ENCODE measurements at regions not wholly inside any gene's neighbourhood (a gene's known extent, or its start where the extent isn't known, plus 50 kb on each side); places are given as distances from the start of the nearest gene placed in this dataset.

GRCh38 chr12:61043838-61044237 is 1216.4 kb upstream of the USP15 start:
- H3K9me3 ChIP-seq (ENCODE audit: low read depth): no peaks in the 10 kb centered on the region
- H3K4me1 ChIP-seq (ENCODE audit: insufficient read depth): no peaks in the 10 kb centered on the region
- H3K9ac ChIP-seq: no peak overlapping the region
- in situ Hi-C loops (cut with MboI): no loop called here
- no peaks in the 10 kb centered on the region for H3K36me3 ChIP-seq (ENCODE audit: low read depth)
- no peak overlapping the region for H3K4me2 ChIP-seq (ENCODE audit: unreplicated experiment)
- DNase-seq: no peak
- WGBS, 2 experiments (ENCODE audit: low coverage in 1 of 2, low lambda C conversion rate in 2 of 2, missing lambda C conversion rate in 2 of 2): 17% methylated on average over 3 of the region's 3 CpGs
- no peak overlapping the region for H3K4me3 ChIP-seq
- no peaks in the 10 kb centered on the region for H4K20me1 ChIP-seq (ENCODE audit: insufficient read depth)
- H3K9me2 ChIP-seq (ENCODE audit: insufficient read depth): no peaks in the 10 kb centered on the region
- no peak for TF ChIP-seq EZH2 (IDR thresholded peaks at IDR 0.05; ENCODE audit: insufficient read depth, poor library complexity, severe bottlenecking)
- no peak for TF ChIP-seq EZH2phosphoT487 (IDR thresholded peaks at IDR 0.05; ENCODE audit: insufficient read depth, low read depth)
- no peaks in the 10 kb centered on the region for H3K79me2 ChIP-seq (ENCODE audit: insufficient read depth)
- no peaks in the 10 kb centered on the region for H3F3A ChIP-seq (ENCODE audit: insufficient read depth)
- H3K27ac ChIP-seq: no peak overlapping the region
- no peaks in the 10 kb centered on the region for H3K27me3 ChIP-seq (replicated peaks; ENCODE audit: insufficient read depth)
- H2AFZ ChIP-seq: no peak overlapping the region

- no peaks in the 10 kb centered on the region for H3K4me1 ChIP-seq (ENCODE audit: insufficient read depth)
- H3K27me3 ChIP-seq (replicated peaks; ENCODE audit: insufficient read depth): no peaks in the 10 kb centered on the region
- H3K27ac ChIP-seq: no peak overlapping the region
- no peak overlapping the region for H3K9ac ChIP-seq
- no peaks in the 10 kb centered on the region for H3K9me2 ChIP-seq (ENCODE audit: insufficient read depth)
- no peaks in the 10 kb centered on the region for H4K20me1 ChIP-seq (ENCODE audit: insufficient read depth)
- no peak for DNase-seq
- no peak for TF ChIP-seq EZH2 (IDR thresholded peaks at IDR 0.05; ENCODE audit: insufficient read depth, poor library complexity, severe bottlenecking)
- TF ChIP-seq EZH2phosphoT487 (IDR thresholded peaks at IDR 0.05; ENCODE audit: insufficient read depth, low read depth): no peak
- no peak overlapping the region for H3K4me3 ChIP-seq
- H3K4me2 ChIP-seq (ENCODE audit: unreplicated experiment): no peak overlapping the region
- 40 to 45% methylated on average over 3 of the region's 3 CpGs for WGBS, 2 experiments (ENCODE audit: low coverage in 1 of 2, low lambda C conversion rate in 2 of 2, missing lambda C conversion rate in 2 of 2)
- no peaks in the 10 kb centered on the region for H3K36me3 ChIP-seq (ENCODE audit: low read depth)
- H3K9me3 ChIP-seq (ENCODE audit: low read depth): no peaks in the 10 kb centered on the region
- no peak overlapping the region for H2AFZ ChIP-seq
- no peaks in the 10 kb centered on the region for H3F3A ChIP-seq (ENCODE audit: insufficient read depth)
- in situ Hi-C loops (cut with MboI): no loop called here
- no peaks in the 10 kb centered on the region for H3K79me2 ChIP-seq (ENCODE audit: insufficient read depth)
Measured at GRCh38 chr12:61044766-61045165, 1215.4 kb upstream of the USP15 start.

- H3K27ac ChIP-seq: no peak overlapping the region
- H4K20me1 ChIP-seq (ENCODE audit: insufficient read depth): no peaks in the 10 kb centered on the region
- H2AFZ ChIP-seq: no peak overlapping the region
- no peaks in the 10 kb centered on the region for H3K9me3 ChIP-seq (ENCODE audit: low read depth)
- H3K4me2 ChIP-seq (ENCODE audit: unreplicated experiment): no peak overlapping the region
- in situ Hi-C loops (cut with MboI): no loop called here
- no peaks in the 10 kb centered on the region for H3K4me1 ChIP-seq (ENCODE audit: insufficient read depth)
- H3K27me3 ChIP-seq (replicated peaks; ENCODE audit: insufficient read depth): no peaks in the 10 kb centered on the region
- no peak for DNase-seq
- WGBS, 2 experiments (ENCODE audit: low coverage in 1 of 2, low lambda C conversion rate in 2 of 2, missing lambda C conversion rate in 2 of 2): 17 to 26% methylated on average over 3 of the region's 3 CpGs
- H3K79me2 ChIP-seq (ENCODE audit: insufficient read depth): no peaks in the 10 kb centered on the region
- no peaks in the 10 kb centered on the region for H3K36me3 ChIP-seq (ENCODE audit: low read depth)
- H3F3A ChIP-seq (ENCODE audit: insufficient read depth): no peaks in the 10 kb centered on the region
- H3K9ac ChIP-seq: no peak overlapping the region
- no peaks in the 10 kb centered on the region for H3K9me2 ChIP-seq (ENCODE audit: insufficient read depth)
- H3K4me3 ChIP-seq: no peak overlapping the region
- TF ChIP-seq EZH2phosphoT487 (IDR thresholded peaks at IDR 0.05; ENCODE audit: insufficient read depth, low read depth) (no peak), EZH2 (IDR thresholded peaks at IDR 0.05; ENCODE audit: insufficient read depth, poor library complexity, severe bottlenecking) (no peak)
Measured at GRCh38 chr12:61070640-61071414, 1189.4 kb upstream of the USP15 start.

- no peaks in the 10 kb centered on the region for H3F3A ChIP-seq (ENCODE audit: insufficient read depth)
- H3K9me2 ChIP-seq (ENCODE audit: insufficient read depth): no peaks in the 10 kb centered on the region
- H3K4me2 ChIP-seq (ENCODE audit: unreplicated experiment): no peak overlapping the region
- no peaks in the 10 kb centered on the region for H3K79me2 ChIP-seq (ENCODE audit: insufficient read depth)
- H3K27ac ChIP-seq: no peak overlapping the region
- H4K20me1 ChIP-seq (ENCODE audit: insufficient read depth): no peaks in the 10 kb centered on the region
- H3K9ac ChIP-seq: no peak overlapping the region
- in situ Hi-C loops (cut with MboI): no loop called here
- no peaks in the 10 kb centered on the region for H3K36me3 ChIP-seq (ENCODE audit: low read depth)
- H3K27me3 ChIP-seq (replicated peaks; ENCODE audit: insufficient read depth): no peaks in the 10 kb centered on the region
- no peaks in the 10 kb centered on the region for H3K9me3 ChIP-seq (ENCODE audit: low read depth)
- DNase-seq: no peak
- H3K4me3 ChIP-seq: no peak overlapping the region
- H2AFZ ChIP-seq: no peak overlapping the region
- no peak for TF ChIP-seq EZH2 (IDR thresholded peaks at IDR 0.05; ENCODE audit: insufficient read depth, poor library complexity, severe bottlenecking)
- TF ChIP-seq EZH2phosphoT487 (IDR thresholded peaks at IDR 0.05; ENCODE audit: insufficient read depth, low read depth): no peak
- H3K4me1 ChIP-seq (ENCODE audit: insufficient read depth): no peaks in the 10 kb centered on the region
Measured at GRCh38 chr12:61072717-61073116, 1187.5 kb upstream of the USP15 start.
